H9 (cell line): ENCODE measurements at regions not wholly inside any gene's neighbourhood (a gene's known extent, or its start where the extent isn't known, plus 50 kb on each side); places are given as distances from the start of the nearest gene placed in this dataset.

ENCODE experiments used
- DNase-seq: peaks from one replicate; pipeline ENCODE4 v3.0.0-alpha.2; 2017
- H2AFZ ChIP-seq: one replicate; pipeline ENCODE4 v1.6.1; 2013; ENCODE audit warnings: mild to moderate bottlenecking, low read length, control low read depth, moderate library complexity
- H2AK5ac ChIP-seq: 2 replicates; pipeline ENCODE4 v1.6.1; 2013; ENCODE audit warnings: low read length, control low read depth, mixed read lengths; ENCODE audit not compliant: insufficient read length
- H2BK120ac ChIP-seq: one replicate; pipeline ENCODE4 v1.6.1; 2013; ENCODE audit warnings: low read depth, mild to moderate bottlenecking, low read length, control low read depth, inconsistent platforms; ENCODE audit not compliant: poor library complexity, severe bottlenecking
- H2BK12ac ChIP-seq: 2 replicates; pipeline ENCODE4 v1.6.1; 2013; ENCODE audit warnings: low read length, control low read depth, mixed read lengths, low read depth; ENCODE audit not compliant: insufficient read length
- H2BK15ac ChIP-seq: 2 replicates; pipeline ENCODE4 v1.6.1; 2013; ENCODE audit warnings: low read depth, low read length, control low read depth
- H2BK20ac ChIP-seq: one replicate; pipeline ENCODE4 v1.6.1; 2013; ENCODE audit warnings: low read depth, mild to moderate bottlenecking, low read length, control low read depth, inconsistent platforms; ENCODE audit not compliant: poor library complexity, severe bottlenecking
- H2BK5ac ChIP-seq: 2 replicates; pipeline ENCODE4 v1.6.1; 2013; ENCODE audit warnings: low read length, control low read depth, mixed read lengths; ENCODE audit not compliant: insufficient read length
- H3K14ac ChIP-seq: 2 replicates; pipeline ENCODE4 v1.6.1; 2013; ENCODE audit warnings: low read length, control low read depth; ENCODE audit not compliant: insufficient read depth
- H3K18ac ChIP-seq: 2 replicates; pipeline ENCODE4 v1.6.1; 2013; ENCODE audit warnings: low read depth, mild to moderate bottlenecking, mixed read lengths, low read length, control low read depth; ENCODE audit not compliant: insufficient read length
- H3K23ac ChIP-seq: 2 replicates; pipeline ENCODE4 v1.6.1; 2013; ENCODE audit warnings: low read length, control low read depth, mixed read lengths, low read depth; ENCODE audit not compliant: insufficient read length
- H3K23me2 ChIP-seq: 2 replicates; pipeline ENCODE4 v1.6.1; 2013; ENCODE audit warnings: low read depth, mild to moderate bottlenecking, mixed read lengths, low read length, control low read depth; ENCODE audit not compliant: insufficient read length, poor library complexity, severe bottlenecking
- H3K27ac ChIP-seq: 2 replicates; pipeline ENCODE4 v1.5.1; 2013; ENCODE audit warnings: low read length, control low read depth, mixed read lengths, low read depth; ENCODE audit not compliant: insufficient read length
- H3K27me3 ChIP-seq: 2 replicates; pipeline ENCODE4 v1.6.1; 2013; ENCODE audit warnings: low read length, control low read depth, inconsistent platforms; ENCODE audit not compliant: insufficient read depth
- H3K4ac ChIP-seq: 2 replicates; pipeline ENCODE4 v1.6.1; 2013; ENCODE audit warnings: low read depth, mild to moderate bottlenecking, control low read depth, inconsistent platforms, low read length, moderate library complexity
- H3K4me1 ChIP-seq: 2 replicates; pipeline ENCODE4 v1.6.1; 2013; ENCODE audit warnings: low read length, control low read depth, inconsistent platforms; ENCODE audit not compliant: insufficient read depth
- H3K4me2 ChIP-seq: 2 replicates; pipeline ENCODE4 v1.6.1; 2013; ENCODE audit warnings: low read length, control low read depth, mixed read lengths; ENCODE audit not compliant: insufficient read length, insufficient read depth
- H3K56ac ChIP-seq: 2 replicates; pipeline ENCODE4 v1.6.1; 2013; ENCODE audit warnings: low read depth, mild to moderate bottlenecking, mixed read lengths, low read length, control low read depth; ENCODE audit not compliant: insufficient read length
- H3K79me1 ChIP-seq: 2 replicates; pipeline ENCODE4 v1.6.1; 2013; ENCODE audit warnings: low read depth, mild to moderate bottlenecking, moderate library complexity, low read length, control low read depth, inconsistent platforms; ENCODE audit not compliant: insufficient read depth, poor library complexity, severe bottlenecking
- H3K79me2 ChIP-seq: 2 replicates; pipeline ENCODE4 v1.6.1; 2013; ENCODE audit warnings: low read length, control low read depth, inconsistent platforms; ENCODE audit not compliant: insufficient read depth
- H3K9ac ChIP-seq: 2 replicates; pipeline ENCODE4 v1.6.1; 2013; ENCODE audit warnings: low read length, control low read depth, mixed read lengths; ENCODE audit not compliant: insufficient read length; ENCODE audit errors: extremely low read depth
- H3K9me3 ChIP-seq: one replicate; pipeline ENCODE4 v1.6.1; 2013; ENCODE audit warnings: low read depth, low read length, inconsistent platforms; ENCODE audit not compliant: control insufficient read depth
- H3T11ph ChIP-seq: one replicate; pipeline ENCODE4 v1.6.1; 2013; ENCODE audit warnings: mild to moderate bottlenecking, low read length, control low read depth, inconsistent platforms
- H4K20me1 ChIP-seq: one replicate; pipeline ENCODE4 v1.6.1; 2013; ENCODE audit not compliant: control insufficient read depth, insufficient read length, insufficient read depth
- H4K5ac ChIP-seq: 2 replicates; pipeline ENCODE4 v1.6.1; 2013; ENCODE audit warnings: low read depth, mild to moderate bottlenecking, mixed read lengths, low read length, control low read depth; ENCODE audit not compliant: insufficient read length
- H4K8ac ChIP-seq: replicated peaks from 2 replicates; pipeline ENCODE4 v1.6.1; 2013; ENCODE audit warnings: low read length, control low read depth, mixed read lengths, low read depth; ENCODE audit not compliant: insufficient read length
- H4K91ac ChIP-seq: 2 replicates; pipeline ENCODE4 v1.6.1; 2013; ENCODE audit warnings: low read depth, mild to moderate bottlenecking, moderate library complexity, mixed read lengths, low read length, control low read depth; ENCODE audit not compliant: insufficient read length
- H3K27ac Mint-ChIP-seq, 3 experiments: 2 replicates in 2 of 3; 3 replicates in 1 of 3; pipeline ENCODE4 v1.8.0; 2020 to 2021; ENCODE audit warnings: mixed read lengths in 3 of 3, mild to moderate bottlenecking in 1 of 3, moderate library complexity in 1 of 3
- H3K27me3 Mint-ChIP-seq: 2 replicates; pipeline ENCODE4 v1.8.0; 2021; ENCODE audit warnings: low read depth, mild to moderate bottlenecking, moderate library complexity, mixed read lengths
- H3K36me3 Mint-ChIP-seq, 3 experiments: 2 replicates in 2 of 3; 3 replicates in 1 of 3; pipeline ENCODE4 v1.8.0; 2020 to 2021; ENCODE audit warnings: low read depth in 3 of 3, mixed read lengths in 3 of 3; ENCODE audit not compliant: insufficient read depth in 1 of 3
- H3K4me1 Mint-ChIP-seq, 2 experiments: 2 replicates each; pipeline ENCODE4 v1.8.0; 2020; ENCODE audit warnings: mixed read lengths in 2 of 2
- H3K4me3 Mint-ChIP-seq, 2 experiments: 2 replicates in 1 of 2; 3 replicates in 1 of 2; pipeline ENCODE4 v1.8.0; 2020 to 2021; ENCODE audit warnings: mild to moderate bottlenecking in 2 of 2, mixed read lengths in 2 of 2, moderate library complexity in 1 of 2
- H3K9me3 Mint-ChIP-seq, 2 experiments: 2 replicates in 1 of 2; 3 replicates in 1 of 2; pipeline ENCODE4 v1.8.0; 2020; ENCODE audit warnings: mild to moderate bottlenecking in 2 of 2, mixed read lengths in 2 of 2, moderate library complexity in 1 of 2
- WGBS: extraction: QIAGEN DNeasy Blood & Tissue Kit; methylation state at CpG from one replicate; pipeline ENCODE4 v1.1.7; 2013; ENCODE audit warnings: missing lambda C conversion rate, low lambda C conversion rate, mixed read lengths; ENCODE audit not compliant: insufficient read length; ENCODE audit errors: extremely low coverage; 5-methylcytosine and 5-hydroxymethylcytosine counted together
- TF ChIP-seq, protein P1 (sequence below): fragments of 200-600 bp; sonication (generic); conservative IDR thresholded peaks from 3 replicates; pipeline ENCODE4 v1.8.0; 2021; ENCODE audit warnings: antibody characterized with exemption, mild to moderate bottlenecking

DNA sequence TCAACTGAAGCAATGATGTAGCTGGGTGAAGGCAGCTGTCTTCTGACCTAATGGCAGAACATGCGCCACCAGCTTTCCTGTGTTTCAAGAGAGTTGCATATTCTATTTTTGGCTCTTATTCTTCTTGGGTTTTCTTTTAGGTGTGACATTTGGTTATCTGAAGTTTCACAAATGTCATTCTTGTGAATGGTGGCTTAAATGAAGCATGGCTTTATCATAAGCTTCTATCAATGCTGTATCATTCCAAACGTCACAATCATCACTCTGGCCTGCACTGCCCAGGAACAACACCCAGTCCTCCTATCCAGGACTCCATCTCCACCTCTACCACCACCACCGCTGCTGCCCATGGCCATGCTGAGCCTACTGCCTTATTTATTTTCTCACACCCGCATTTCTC, 69.7 kb upstream of the WWC2 start:
- H2AK5ac ChIP-seq = no peak overlapping the region
- H3K23me2 ChIP-seq = no peaks in the 10 kb centered on the region
- no peak overlapping the region for H2BK120ac ChIP-seq
- H3K4me1 Mint-ChIP-seq = no peaks in the 10 kb centered on the region
- no peak overlapping the region for H2BK12ac ChIP-seq
- no CpG with 5 or more reads among the region's 4 CpGs for WGBS
- no peaks in the 10 kb centered on the region; the same call in 1 of the 2 replicates for H3K79me2 ChIP-seq
- H3K56ac ChIP-seq = no peak overlapping the region
- no peak overlapping the region for H3K27ac Mint-ChIP-seq
- no peaks in the 10 kb centered on the region for H3K79me1 ChIP-seq
- H4K5ac ChIP-seq = no peak overlapping the region
- no peak overlapping the region for H3K18ac ChIP-seq
- DNase-seq = no peak
- H3K23ac ChIP-seq = no peak overlapping the region
- no peak overlapping the region for H3T11ph ChIP-seq
- no peak overlapping the region for H2AFZ ChIP-seq
- H3K4me2 ChIP-seq = no peak overlapping the region
- no peak overlapping the region for H4K8ac ChIP-seq
- H3K27ac ChIP-seq = no peak overlapping the region
- no peaks in the 10 kb centered on the region for H3K4me1 ChIP-seq
- TF ChIP-seq, protein P1, sequence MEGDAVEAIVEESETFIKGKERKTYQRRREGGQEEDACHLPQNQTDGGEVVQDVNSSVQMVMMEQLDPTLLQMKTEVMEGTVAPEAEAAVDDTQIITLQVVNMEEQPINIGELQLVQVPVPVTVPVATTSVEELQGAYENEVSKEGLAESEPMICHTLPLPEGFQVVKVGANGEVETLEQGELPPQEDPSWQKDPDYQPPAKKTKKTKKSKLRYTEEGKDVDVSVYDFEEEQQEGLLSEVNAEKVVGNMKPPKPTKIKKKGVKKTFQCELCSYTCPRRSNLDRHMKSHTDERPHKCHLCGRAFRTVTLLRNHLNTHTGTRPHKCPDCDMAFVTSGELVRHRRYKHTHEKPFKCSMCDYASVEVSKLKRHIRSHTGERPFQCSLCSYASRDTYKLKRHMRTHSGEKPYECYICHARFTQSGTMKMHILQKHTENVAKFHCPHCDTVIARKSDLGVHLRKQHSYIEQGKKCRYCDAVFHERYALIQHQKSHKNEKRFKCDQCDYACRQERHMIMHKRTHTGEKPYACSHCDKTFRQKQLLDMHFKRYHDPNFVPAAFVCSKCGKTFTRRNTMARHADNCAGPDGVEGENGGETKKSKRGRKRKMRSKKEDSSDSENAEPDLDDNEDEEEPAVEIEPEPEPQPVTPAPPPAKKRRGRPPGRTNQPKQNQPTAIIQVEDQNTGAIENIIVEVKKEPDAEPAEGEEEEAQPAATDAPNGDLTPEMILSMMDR = no peak
- H3K27me3 ChIP-seq = no peaks in the 10 kb centered on the region
- no peak overlapping the region for H4K91ac ChIP-seq
- H2BK15ac ChIP-seq = no peak overlapping the region
- no peaks in the 10 kb centered on the region for H3K9me3 ChIP-seq
- H2BK5ac ChIP-seq = no peak overlapping the region
- no peak overlapping the region for H3K4me3 Mint-ChIP-seq
- no peak overlapping the region for H3K14ac ChIP-seq
- no peaks in the 10 kb centered on the region for H4K20me1 ChIP-seq
- no peak overlapping the region for H3K4ac ChIP-seq
- no peak overlapping the region for H2BK20ac ChIP-seq
- H3K9ac ChIP-seq = no peak overlapping the region
- no peaks in the 10 kb centered on the region for H3K36me3 Mint-ChIP-seq
- peaks cover 2% of the 10 kb centered on the region for H3K27me3 Mint-ChIP-seq
- H3K9me3 Mint-ChIP-seq = no peaks in the 10 kb centered on the region
